AG09309 (cell line): ENCODE measurements at regions not wholly inside any gene's neighbourhood (a gene's known extent, or its start where the extent isn't known, plus 50 kb on each side); places are given as distances from the start of the nearest gene placed in this dataset.

ENCODE experiments used
- DNase-seq: peaks from one replicate; pipeline ENCODE4 v3.0.0-alpha.2; 2010; ENCODE audit warnings: low read depth
- H3K4me3 ChIP-seq: 2 replicates; pipeline ENCODE4 v1.5.1; 2011; ENCODE audit warnings: mild to moderate bottlenecking, low read depth, low read length, moderate library complexity; ENCODE audit not compliant: control insufficient read depth
- CTCF ChIP-seq: IDR thresholded peaks from 2 replicates; pipeline ENCODE4 v1.5.1; 2011; ENCODE audit warnings: mild to moderate bottlenecking, low read depth, low read length, inconsistent platforms; ENCODE audit not compliant: insufficient read depth, control insufficient read depth; ENCODE audit errors: missing control alignments

GRCh38 chr1:87930796-87931195 lies 602.1 kb downstream of the LMO4 start:
- no peak overlapping the region for H3K4me3 ChIP-seq
- TF ChIP-seq CTCF = no peak
- no peak for DNase-seq

GRCh38 chr1:87933171-87933570 lies 604.5 kb downstream of the LMO4 start:
- DNase-seq = no peak
- no peak overlapping the region for H3K4me3 ChIP-seq
- no peak for TF ChIP-seq CTCF

GRCh38 chr1:87935130-87935529 lies 606.5 kb downstream of the LMO4 start:
- no peak for TF ChIP-seq CTCF
- H3K4me3 ChIP-seq = no peak overlapping the region
- DNase-seq = no peak

GRCh38 chr1:87937831-87938395 lies 609.2 kb downstream of the LMO4 start:
- no peak for TF ChIP-seq CTCF
- DNase-seq = no peak

GRCh38 chr1:87938631-87939030 lies 610.0 kb downstream of the LMO4 start:
- no peak overlapping the region for H3K4me3 ChIP-seq
- no peak for DNase-seq
- no peak for TF ChIP-seq CTCF

More at GRCh38 chr1:87937831-87938395, 609.2 kb downstream of the LMO4 start:
- no peak overlapping the region for H3K4me3 ChIP-seq

GRCh38 chr1:87939444-87939843 lies 610.8 kb downstream of the LMO4 start:
- no peak for TF ChIP-seq CTCF
- no peak overlapping the region for H3K4me3 ChIP-seq
- no peak for DNase-seq

GRCh38 chr1:87940421-87940820 lies 611.7 kb downstream of the LMO4 start:
- TF ChIP-seq CTCF = no peak
- no peak for DNase-seq
- no peak overlapping the region for H3K4me3 ChIP-seq
